ENCODE measurements at regions not wholly inside any gene's neighbourhood (a gene's known extent, or its start where the extent isn't known, plus 50 kb on each side); places are given as distances from the start of the nearest gene placed in this dataset.

DNA sequence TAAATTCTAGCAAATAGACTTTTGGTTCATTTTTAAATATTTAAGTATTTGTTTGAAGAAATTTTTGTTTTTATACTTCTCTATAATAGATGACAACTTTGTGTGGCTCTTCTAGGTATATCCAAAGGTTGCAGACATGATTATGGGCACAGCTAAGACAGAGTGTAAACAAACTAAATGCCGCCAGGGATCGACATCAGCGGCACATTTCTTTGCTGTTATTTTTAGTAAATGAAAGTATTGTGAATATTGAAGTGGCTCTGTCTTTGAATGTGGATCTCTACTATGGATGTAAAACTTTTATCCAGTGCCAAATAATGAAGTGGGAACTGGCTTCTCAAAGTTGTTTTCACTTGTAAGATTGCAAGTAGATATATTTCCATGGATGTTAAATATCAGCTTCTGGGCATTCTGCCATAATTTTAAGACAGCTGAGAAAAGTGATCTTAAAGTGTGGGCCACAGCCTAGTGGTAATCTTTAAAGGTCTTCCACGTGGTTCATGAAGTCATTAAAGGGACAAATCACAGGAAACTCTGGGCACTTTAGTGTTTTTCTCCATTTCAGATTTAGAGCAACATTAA, 589.9 kb downstream of the ZNF608 start:
- Mint-ChIP-seq H3K27ac (no peak overlapping the region), H3K4me1 (ENCODE audit: low read depth) (peaks cover 14% of the 10 kb centered on the region), H3K36me3 (ENCODE audit: low read depth) (no peaks in the 10 kb centered on the region), H3K4me3 (no peak overlapping the region), H3K27me3 (ENCODE audit: low read depth) (no peaks in the 10 kb centered on the region), H3K9me3 (ENCODE audit: insufficient read depth) (peaks cover 19% of the 10 kb centered on the region)
- no peak for ATAC-seq
- POLR2A ChIA-PET = no interaction called here
- DNase-seq = no peak
- CTCF ChIA-PET = no interaction called here

- H3K9me3 Mint-ChIP-seq (ENCODE audit: insufficient read depth) = peaks cover 19% of the 10 kb centered on the region
- ChIA-PET CTCF (no interaction called here), POLR2A (no interaction called here)
- H3K4me1 Mint-ChIP-seq (ENCODE audit: low read depth) = peaks cover 14% of the 10 kb centered on the region
- no peaks in the 10 kb centered on the region for H3K36me3 Mint-ChIP-seq (ENCODE audit: low read depth)
- H3K27me3 Mint-ChIP-seq (ENCODE audit: low read depth) = no peaks in the 10 kb centered on the region
- ATAC-seq (no peak), DNase-seq (no peak)
- H3K27ac Mint-ChIP-seq = no peak overlapping the region
- H3K4me3 Mint-ChIP-seq = no peak overlapping the region
Measured at GRCh38 chr5:124154714-124155113, 591.7 kb downstream of the ZNF608 start.

DNA sequence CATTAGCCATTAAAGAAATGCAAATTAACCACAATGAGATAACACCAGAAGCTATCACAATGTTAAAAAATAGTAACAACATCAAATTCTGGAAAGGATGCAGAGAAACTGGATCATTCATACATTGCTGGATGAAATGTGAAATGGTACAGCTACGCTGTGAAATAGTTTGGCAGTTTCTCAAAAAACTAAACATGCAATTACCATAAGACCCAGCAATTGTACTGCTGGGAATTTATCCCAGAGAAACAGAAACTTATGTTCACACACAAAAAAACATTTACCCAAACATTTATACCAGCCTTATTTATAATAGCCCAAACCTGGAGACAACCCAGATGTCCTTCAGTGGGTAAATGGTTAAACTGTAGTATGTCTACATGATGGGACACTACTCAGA, 592.9 kb downstream of the ZNF608 start:
- ATAC-seq = no peak

GRCh38 chr5:124148574-124148973, 597.9 kb downstream of the ZNF608 start:
- H3K9me3 Mint-ChIP-seq (ENCODE audit: insufficient read depth) = no peaks in the 10 kb centered on the region
- H3K27ac Mint-ChIP-seq = no peak overlapping the region
- peaks cover 2% of the 10 kb centered on the region for H3K4me1 Mint-ChIP-seq (ENCODE audit: low read depth)
- CTCF ChIA-PET = no interaction called here
- no peak overlapping the region for H3K4me3 Mint-ChIP-seq
- H3K27me3 Mint-ChIP-seq (ENCODE audit: low read depth) = no peaks in the 10 kb centered on the region
- no peak for DNase-seq
- H3K36me3 Mint-ChIP-seq (ENCODE audit: low read depth) = no peaks in the 10 kb centered on the region
- POLR2A ChIA-PET = no interaction called here
- no peak for ATAC-seq

More for the DNA sequence above, 592.9 kb downstream of the ZNF608 start:
- DNase-seq = no peak
- CTCF ChIA-PET = no interaction called here
- H3K9me3 Mint-ChIP-seq (ENCODE audit: insufficient read depth) = peaks cover 19% of the 10 kb centered on the region
- H3K36me3 Mint-ChIP-seq (ENCODE audit: low read depth) = no peaks in the 10 kb centered on the region
- POLR2A ChIA-PET = no interaction called here
- no peaks in the 10 kb centered on the region for H3K27me3 Mint-ChIP-seq (ENCODE audit: low read depth)
- no peak overlapping the region for H3K27ac Mint-ChIP-seq
- H3K4me1 Mint-ChIP-seq (ENCODE audit: low read depth) = peaks cover 16% of the 10 kb centered on the region
- no peak overlapping the region for H3K4me3 Mint-ChIP-seq

DNA sequence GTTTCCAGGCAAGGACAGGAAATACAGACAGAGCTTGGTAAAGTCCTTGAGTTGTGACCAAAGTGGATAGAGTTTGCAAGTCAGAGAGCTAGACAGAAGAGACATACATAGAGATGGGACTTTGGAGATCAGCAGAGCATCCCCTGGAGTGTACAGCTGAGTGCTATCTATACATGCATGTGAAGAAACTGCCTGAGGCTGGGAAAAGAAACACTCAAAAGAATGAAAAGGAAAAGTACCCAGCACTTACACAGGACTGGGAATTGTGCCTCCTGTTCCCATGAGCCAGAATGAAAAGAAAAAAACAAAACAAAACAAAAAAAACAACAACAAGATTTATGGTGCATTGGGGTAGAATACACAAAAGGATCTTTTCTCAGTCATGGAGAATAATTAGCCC, 606.4 kb downstream of the ZNF608 start:
- DNase-seq (no peak), ATAC-seq (no peak)
- Mint-ChIP-seq H3K27me3 (ENCODE audit: low read depth) (no peaks in the 10 kb centered on the region), H3K27ac (no peak overlapping the region), H3K9me3 (ENCODE audit: insufficient read depth) (no peaks in the 10 kb centered on the region), H3K36me3 (ENCODE audit: low read depth) (no peaks in the 10 kb centered on the region), H3K4me1 (ENCODE audit: low read depth) (no peaks in the 10 kb centered on the region), H3K4me3 (no peak overlapping the region)
- POLR2A ChIA-PET = no interaction called here
- CTCF ChIA-PET = no interaction called here

GRCh38 chr5:124139477-124139876, 607.0 kb downstream of the ZNF608 start:
- no peaks in the 10 kb centered on the region for H3K27me3 Mint-ChIP-seq (ENCODE audit: low read depth)
- no peak overlapping the region for H3K4me3 Mint-ChIP-seq
- no peaks in the 10 kb centered on the region for H3K4me1 Mint-ChIP-seq (ENCODE audit: low read depth)
- H3K9me3 Mint-ChIP-seq (ENCODE audit: insufficient read depth) = no peaks in the 10 kb centered on the region
- no peak overlapping the region for H3K27ac Mint-ChIP-seq
- POLR2A ChIA-PET = no interaction called here
- CTCF ChIA-PET = no interaction called here
- ATAC-seq (no peak), DNase-seq (no peak)
- H3K36me3 Mint-ChIP-seq (ENCODE audit: low read depth) = no peaks in the 10 kb centered on the region

DNA sequence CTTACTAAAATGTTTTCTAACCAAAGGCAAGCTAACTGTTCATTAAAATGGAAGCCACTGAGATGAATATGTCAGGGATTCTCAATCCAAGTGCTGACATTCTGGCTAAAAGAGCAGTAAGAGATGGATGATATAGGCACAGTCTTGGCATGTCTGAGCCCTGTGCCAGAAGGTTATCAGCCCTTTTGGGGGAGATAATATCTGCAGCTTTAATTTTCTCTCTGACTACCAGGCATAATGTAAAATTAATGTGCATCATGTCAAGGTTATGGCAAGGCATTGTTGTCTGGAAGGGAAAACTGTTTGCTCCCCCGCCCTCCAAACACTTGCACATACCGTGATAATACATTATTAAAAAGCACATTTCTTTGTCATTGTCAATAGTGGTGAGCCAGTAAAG, 609.8 kb downstream of the ZNF608 start:
- H3K27ac Mint-ChIP-seq = no peak overlapping the region
- H3K9me3 Mint-ChIP-seq (ENCODE audit: insufficient read depth) = no peaks in the 10 kb centered on the region
- no peaks in the 10 kb centered on the region for H3K4me1 Mint-ChIP-seq (ENCODE audit: low read depth)
- no peak for ATAC-seq
- H3K27me3 Mint-ChIP-seq (ENCODE audit: low read depth) = no peaks in the 10 kb centered on the region
- H3K36me3 Mint-ChIP-seq (ENCODE audit: low read depth) = no peaks in the 10 kb centered on the region
- ChIA-PET POLR2A (no interaction called here), CTCF (no interaction called here)
- DNase-seq = no peak
- H3K4me3 Mint-ChIP-seq = no peak overlapping the region

GRCh38 chr5:124134941-124135340, 611.5 kb downstream of the ZNF608 start:
- H3K4me1 Mint-ChIP-seq (ENCODE audit: low read depth) = no peaks in the 10 kb centered on the region
- ChIA-PET POLR2A (no interaction called here), CTCF (no interaction called here)
- H3K27me3 Mint-ChIP-seq (ENCODE audit: low read depth) = no peaks in the 10 kb centered on the region
- no peak overlapping the region for H3K27ac Mint-ChIP-seq
- H3K4me3 Mint-ChIP-seq = no peak overlapping the region
- H3K9me3 Mint-ChIP-seq (ENCODE audit: insufficient read depth) = no peaks in the 10 kb centered on the region
- DNase-seq (no peak), ATAC-seq (no peak)
- no peaks in the 10 kb centered on the region for H3K36me3 Mint-ChIP-seq (ENCODE audit: low read depth)

GRCh38 chr5:124133406-124133805, 613.0 kb downstream of the ZNF608 start:
- no peaks in the 10 kb centered on the region for H3K4me1 Mint-ChIP-seq (ENCODE audit: low read depth)
- no peaks in the 10 kb centered on the region for H3K36me3 Mint-ChIP-seq (ENCODE audit: low read depth)
- H3K9me3 Mint-ChIP-seq (ENCODE audit: insufficient read depth) = no peaks in the 10 kb centered on the region
- ChIA-PET CTCF (no interaction called here), POLR2A (no interaction called here)
- no peak for DNase-seq
- ATAC-seq = no peak
- no peak overlapping the region for H3K4me3 Mint-ChIP-seq
- no peak overlapping the region for H3K27ac Mint-ChIP-seq
- H3K27me3 Mint-ChIP-seq (ENCODE audit: low read depth) = no peaks in the 10 kb centered on the region

DNA sequence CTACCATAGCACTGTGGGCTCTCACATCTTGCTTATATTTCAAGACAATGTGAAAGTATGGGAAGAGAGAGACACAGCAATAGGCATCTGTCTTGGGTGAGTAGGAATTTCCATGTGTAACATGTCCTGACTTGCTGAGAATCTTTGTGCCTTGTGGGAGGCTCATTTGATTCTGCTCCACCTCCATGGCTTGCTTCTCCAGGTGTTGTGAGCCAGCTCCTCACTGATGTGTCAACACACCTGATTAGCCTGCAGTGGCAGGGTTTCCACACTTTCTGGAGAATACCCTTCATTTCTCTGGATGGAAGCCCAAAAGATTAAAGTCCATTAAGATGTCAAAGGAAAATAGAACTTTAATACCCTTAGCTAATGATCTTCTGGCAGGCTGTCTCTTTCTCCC, 613.6 kb downstream of the ZNF608 start:
- no peak for ATAC-seq
- H3K27ac Mint-ChIP-seq = no peak overlapping the region

GRCh38 chr5:124131466-124131865, 615.0 kb downstream of the ZNF608 start:
- H3K4me3 Mint-ChIP-seq = no peak overlapping the region
- H3K27me3 Mint-ChIP-seq (ENCODE audit: low read depth) = no peaks in the 10 kb centered on the region
- DNase-seq (no peak), ATAC-seq (no peak)
- no peaks in the 10 kb centered on the region for H3K4me1 Mint-ChIP-seq (ENCODE audit: low read depth)
- H3K27ac Mint-ChIP-seq = no peak overlapping the region
- no peaks in the 10 kb centered on the region for H3K36me3 Mint-ChIP-seq (ENCODE audit: low read depth)
- peaks cover 5% of the 10 kb centered on the region for H3K9me3 Mint-ChIP-seq (ENCODE audit: insufficient read depth)
- CTCF ChIA-PET = no interaction called here
- POLR2A ChIA-PET = no interaction called here

More for the DNA sequence above, 613.6 kb downstream of the ZNF608 start:
- DNase-seq = no peak
- H3K27me3 Mint-ChIP-seq (ENCODE audit: low read depth) = no peaks in the 10 kb centered on the region
- H3K36me3 Mint-ChIP-seq (ENCODE audit: low read depth) = no peaks in the 10 kb centered on the region
- H3K4me3 Mint-ChIP-seq = no peak overlapping the region
- ChIA-PET POLR2A (no interaction called here), CTCF (no interaction called here)
- H3K9me3 Mint-ChIP-seq (ENCODE audit: insufficient read depth) = no peaks in the 10 kb centered on the region
- H3K4me1 Mint-ChIP-seq (ENCODE audit: low read depth) = no peaks in the 10 kb centered on the region

GRCh38 chr5:124130816-124131215, 615.6 kb downstream of the ZNF608 start:
- Mint-ChIP-seq H3K4me1 (ENCODE audit: low read depth) (no peaks in the 10 kb centered on the region), H3K27me3 (ENCODE audit: low read depth) (no peaks in the 10 kb centered on the region), H3K36me3 (ENCODE audit: low read depth) (no peaks in the 10 kb centered on the region), H3K27ac (no peak overlapping the region), H3K4me3 (no peak overlapping the region), H3K9me3 (ENCODE audit: insufficient read depth) (peaks cover 5% of the 10 kb centered on the region)
- no peak for DNase-seq
- ChIA-PET POLR2A (no interaction called here), CTCF (no interaction called here)
- ATAC-seq = no peak

GRCh38 chr5:124128867-124129266, 616.9 kb downstream of the CSNK1G3 start:
- H3K27me3 Mint-ChIP-seq (ENCODE audit: low read depth) = no peaks in the 10 kb centered on the region
- no peak for DNase-seq
- H3K4me3 Mint-ChIP-seq = no peak overlapping the region
- H3K36me3 Mint-ChIP-seq (ENCODE audit: low read depth) = no peaks in the 10 kb centered on the region
- ChIA-PET POLR2A (no interaction called here), CTCF (no interaction called here)
- no peak overlapping the region for H3K27ac Mint-ChIP-seq
- no peaks in the 10 kb centered on the region for H3K4me1 Mint-ChIP-seq (ENCODE audit: low read depth)
- no peak for ATAC-seq
- peaks cover 5% of the 10 kb centered on the region for H3K9me3 Mint-ChIP-seq (ENCODE audit: insufficient read depth)

Measured in activated CD8-positive, alpha-beta T cell treated with anti-CD3 and anti-CD28 coated beads, Interleukin-2, amount 10 ng/mL, durations not matched to agents 7 days and 5 days (primary cell).